ENCODE measurements at regions not wholly inside any gene's neighbourhood (a gene's known extent, or its start where the extent isn't known, plus 50 kb on each side); places are given as distances from the start of the nearest gene placed in this dataset.

- intact Hi-C loops (cut with DNase I; ENCODE audit: low total_unique reads) = no loop called here
- TF ChIP-seq POLR2A (IDR thresholded peaks at IDR 0.05) = no peak
- no peak for TF ChIP-seq CTCF (IDR thresholded peaks at IDR 0.05)
- Histone ChIP-seq H3K27ac (no peak overlapping the region), H3K4me1 (no peaks in the 10 kb centered on the region), H3K4me3 (no peak overlapping the region), H3K27me3 (no peaks in the 10 kb centered on the region), H3K36me3 (ENCODE audit: low read depth, missing control alignments) (no peaks in the 10 kb centered on the region), H3K9me3 (no peaks in the 10 kb centered on the region)
- WGBS, 2 donors = 88 to 91% methylated on average over 5 of the region's 5 CpGs
- no peak for DNase-seq
Measured at GRCh38 chr1:178620584-178621475, 104.2 kb upstream of the RALGPS2 start.

DNA sequence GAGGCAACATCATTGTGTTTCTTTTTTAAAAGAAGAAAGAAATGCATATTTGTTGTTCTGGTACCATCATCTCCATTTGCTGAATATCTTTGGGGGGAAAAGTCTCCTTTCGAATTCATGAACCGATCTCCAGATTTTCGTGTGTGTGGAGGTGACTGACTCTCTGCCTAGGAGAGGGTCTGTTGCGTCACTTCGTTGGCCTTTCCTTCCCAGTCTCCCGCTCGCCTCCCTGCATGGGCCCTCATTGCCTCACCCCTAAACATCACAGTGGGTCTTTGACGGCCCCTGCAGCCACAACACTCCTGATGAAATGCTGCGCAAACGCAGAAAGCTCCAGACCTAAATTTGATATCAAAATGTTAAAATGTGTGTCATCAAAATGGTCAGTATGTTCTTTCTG is 103.2 kb upstream of the RALGPS2 start:
- no peaks in the 10 kb centered on the region for H3K27me3 ChIP-seq
- WGBS, 2 donors = 93% methylated on average over 10 of the region's 10 CpGs
- no peak for DNase-seq
- intact Hi-C loops (cut with DNase I; ENCODE audit: low total_unique reads) = no loop called here
- H3K27ac ChIP-seq = no peak overlapping the region
- H3K4me1 ChIP-seq = no peaks in the 10 kb centered on the region
- H3K4me3 ChIP-seq = no peak overlapping the region
- TF ChIP-seq CTCF (IDR thresholded peaks at IDR 0.05) (no peak), POLR2A (IDR thresholded peaks at IDR 0.05) (no peak)
- no peaks in the 10 kb centered on the region for H3K36me3 ChIP-seq (ENCODE audit: low read depth, missing control alignments)
- H3K9me3 ChIP-seq = no peaks in the 10 kb centered on the region

DNA sequence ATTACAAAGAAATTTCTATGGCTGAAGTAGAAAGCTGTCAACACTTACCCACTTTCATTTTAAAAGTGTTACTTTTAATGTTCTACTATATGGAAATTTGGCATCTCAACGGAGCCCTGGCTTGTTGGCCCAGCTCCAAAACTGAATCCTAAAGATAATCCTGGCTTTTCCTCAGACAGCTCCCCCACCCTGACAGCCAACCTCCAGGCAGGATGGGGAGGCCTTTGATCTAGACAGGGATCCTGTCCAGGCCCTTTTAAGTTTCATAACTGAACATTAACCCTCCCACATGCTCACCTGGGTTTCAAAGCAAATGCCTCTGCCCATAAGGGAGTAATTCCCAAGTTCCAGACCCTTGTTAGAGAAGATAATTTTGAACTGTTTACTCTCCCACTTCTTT is 99.3 kb upstream of the RALGPS2 start:
- no peak for DNase-seq
- H3K36me3 ChIP-seq (ENCODE audit: low read depth, missing control alignments) = no peaks in the 10 kb centered on the region
- H3K4me1 ChIP-seq = no peaks in the 10 kb centered on the region
- TF ChIP-seq POLR2A (IDR thresholded peaks at IDR 0.05) (no peak), CTCF (IDR thresholded peaks at IDR 0.05) (no peak)
- no peak overlapping the region for H3K4me3 ChIP-seq
- H3K27me3 ChIP-seq = no peaks in the 10 kb centered on the region
- intact Hi-C loops (cut with DNase I; ENCODE audit: low total_unique reads) = no loop called here
- no peaks in the 10 kb centered on the region for H3K9me3 ChIP-seq
- H3K27ac ChIP-seq = no peak overlapping the region
- WGBS, 2 donors = 27 to 35% methylated on average over 1 of the region's 1 CpG

DNA sequence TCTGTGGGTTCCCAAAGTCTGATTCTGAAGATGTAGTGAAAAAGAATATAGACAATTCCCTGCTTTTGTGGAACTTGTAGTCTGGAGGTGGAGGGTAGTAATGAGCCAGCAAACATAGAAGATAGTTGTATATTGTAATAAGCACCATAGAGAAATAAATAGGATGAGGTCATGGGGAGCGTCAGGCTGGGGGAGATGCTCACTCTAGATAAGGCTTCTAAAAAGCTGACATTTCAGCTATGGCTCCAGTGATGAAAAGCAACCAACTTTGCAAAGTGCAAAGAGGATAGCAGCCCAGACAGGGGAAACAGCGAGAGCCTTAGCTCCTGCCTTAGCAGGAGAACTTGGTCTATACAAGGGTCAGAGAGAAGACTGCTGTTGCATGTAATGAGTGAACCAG is 98.0 kb upstream of the RALGPS2 start:
- H3K9me3 ChIP-seq = no peaks in the 10 kb centered on the region
- no peak overlapping the region for H3K27ac ChIP-seq
- intact Hi-C loops (cut with DNase I; ENCODE audit: low total_unique reads) = no loop called here
- TF ChIP-seq CTCF (IDR thresholded peaks at IDR 0.05) (no peak), POLR2A (IDR thresholded peaks at IDR 0.05) (no peak)
- WGBS, 2 donors = 90 to 94% methylated on average over 2 of the region's 2 CpGs
- no peaks in the 10 kb centered on the region for H3K36me3 ChIP-seq (ENCODE audit: low read depth, missing control alignments)
- H3K27me3 ChIP-seq = no peaks in the 10 kb centered on the region
- DNase-seq = no peak
- no peaks in the 10 kb centered on the region for H3K4me1 ChIP-seq
- H3K4me3 ChIP-seq = no peak overlapping the region

Measured in testis (tissue), 2 donors.